ENCODE measurements at regions not wholly inside any gene's neighbourhood (a gene's known extent, or its start where the extent isn't known, plus 50 kb on each side); places are given as distances from the start of the nearest gene placed in this dataset.

- Histone ChIP-seq H3K36me3 (ENCODE audit: control insufficient read depth, low read length) (no peaks in the 10 kb centered on the region), H3F3A (ENCODE audit: control insufficient read depth, insufficient read depth) (no peaks in the 10 kb centered on the region), H4K20me1 (ENCODE audit: control insufficient read depth, insufficient read depth, low read depth, low read length) (no peaks in the 10 kb centered on the region), H3K27me3 (ENCODE audit: control insufficient read depth, low read length) (no peaks in the 10 kb centered on the region), H3K9me3 (ENCODE audit: control insufficient read depth, insufficient read depth, low read length) (no peaks in the 10 kb centered on the region; the same call in 1 of the 2 replicates), H3K4me3 (ENCODE audit: low read length) (no peak overlapping the region), H3K79me2 (ENCODE audit: control insufficient read depth, low read length) (no peaks in the 10 kb centered on the region), H3K4me1 (ENCODE audit: control insufficient read depth, low read length) (no peaks in the 10 kb centered on the region), H3K9me2 (replicated peaks; ENCODE audit: control insufficient read depth, low read length) (no peaks in the 10 kb centered on the region), H3K4me2 (ENCODE audit: low read length) (no peak overlapping the region), H3K27ac (ENCODE audit: low read depth, low read length) (no peak overlapping the region)
- no peak for TF ChIP-seq CTCF (IDR thresholded peaks at IDR 0.05; ENCODE audit: low read depth, low read length, poor library complexity, severe bottlenecking)
- no peak for TF ChIP-seq EZH2phosphoT487 (IDR thresholded peaks at IDR 0.05; ENCODE audit: borderline replicate concordance, low read length)
Observed at GRCh38 chr16:55949518-55949917, 74.3 kb upstream of the CES5A start.

DNA sequence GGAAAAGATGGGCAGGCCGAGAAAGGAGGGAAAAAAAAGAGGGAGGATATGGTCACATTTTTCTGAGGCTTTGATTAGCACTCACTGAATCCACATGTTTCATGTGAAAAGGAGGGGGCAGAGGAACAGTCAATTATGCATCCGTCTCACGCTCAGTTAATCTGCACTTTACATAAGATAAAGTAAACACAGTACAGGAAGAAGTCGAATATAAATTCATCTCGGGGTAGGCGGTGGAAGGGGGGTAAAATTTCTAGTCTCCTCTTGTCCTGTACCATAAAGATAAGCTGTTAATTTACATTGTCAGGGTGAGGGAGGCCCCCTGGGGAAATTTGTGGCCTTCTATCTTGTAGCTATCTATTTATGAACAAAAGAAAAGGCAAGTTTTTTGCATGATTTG is 73.1 kb upstream of the CES5A start:
- no peak for TF ChIP-seq EZH2phosphoT487 (IDR thresholded peaks at IDR 0.05; ENCODE audit: borderline replicate concordance, low read length)
- TF ChIP-seq CTCF (IDR thresholded peaks at IDR 0.05; ENCODE audit: low read depth, low read length, poor library complexity, severe bottlenecking), result no peak
- no peaks in the 10 kb centered on the region; the same call in 1 of the 2 replicates for H3K9me3 ChIP-seq (ENCODE audit: control insufficient read depth, insufficient read depth, low read length)
- no peak overlapping the region for H3K4me2 ChIP-seq (ENCODE audit: low read length)
- no peaks in the 10 kb centered on the region for H3K27me3 ChIP-seq (ENCODE audit: control insufficient read depth, low read length)
- H3K79me2 ChIP-seq (ENCODE audit: control insufficient read depth, low read length), result no peaks in the 10 kb centered on the region
- H3K9me2 ChIP-seq (replicated peaks; ENCODE audit: control insufficient read depth, low read length), result no peaks in the 10 kb centered on the region
- no peak overlapping the region for H3K27ac ChIP-seq (ENCODE audit: low read depth, low read length)
- H3K36me3 ChIP-seq (ENCODE audit: control insufficient read depth, low read length), result no peaks in the 10 kb centered on the region
- no peaks in the 10 kb centered on the region for H4K20me1 ChIP-seq (ENCODE audit: control insufficient read depth, insufficient read depth, low read depth, low read length)
- H3F3A ChIP-seq (ENCODE audit: control insufficient read depth, insufficient read depth), result no peaks in the 10 kb centered on the region
- no peaks in the 10 kb centered on the region for H3K4me1 ChIP-seq (ENCODE audit: control insufficient read depth, low read length)
- H3K4me3 ChIP-seq (ENCODE audit: low read length), result no peak overlapping the region

- H3K9me3 ChIP-seq (ENCODE audit: control insufficient read depth, insufficient read depth, low read length), result no peaks in the 10 kb centered on the region; the same call in 1 of the 2 replicates
- H3K4me2 ChIP-seq (ENCODE audit: low read length), result no peak overlapping the region
- H3K4me3 ChIP-seq (ENCODE audit: low read length), result no peak overlapping the region
Observed at GRCh38 chr16:55947366-55947765, 72.2 kb upstream of the CES5A start.

More at GRCh38 chr16:55947366-55947765, 72.2 kb upstream of the CES5A start:
- TF ChIP-seq CTCF (IDR thresholded peaks at IDR 0.05; ENCODE audit: low read depth, low read length, poor library complexity, severe bottlenecking), result no peak
- TF ChIP-seq EZH2phosphoT487 (IDR thresholded peaks at IDR 0.05; ENCODE audit: borderline replicate concordance, low read length), result no peak
- H3K4me1 ChIP-seq (ENCODE audit: control insufficient read depth, low read length), result no peaks in the 10 kb centered on the region
- no peak overlapping the region for H3K27ac ChIP-seq (ENCODE audit: low read depth, low read length)
- no peaks in the 10 kb centered on the region for H3K79me2 ChIP-seq (ENCODE audit: control insufficient read depth, low read length)
- H3F3A ChIP-seq (ENCODE audit: control insufficient read depth, insufficient read depth), result no peaks in the 10 kb centered on the region
- no peaks in the 10 kb centered on the region for H3K36me3 ChIP-seq (ENCODE audit: control insufficient read depth, low read length)
- no peaks in the 10 kb centered on the region for H3K27me3 ChIP-seq (ENCODE audit: control insufficient read depth, low read length)
- H4K20me1 ChIP-seq (ENCODE audit: control insufficient read depth, insufficient read depth, low read depth, low read length), result no peaks in the 10 kb centered on the region
- H3K9me2 ChIP-seq (replicated peaks; ENCODE audit: control insufficient read depth, low read length), result no peaks in the 10 kb centered on the region
